ENCODE measurements at regions not wholly inside any gene's neighbourhood (a gene's known extent, or its start where the extent isn't known, plus 50 kb on each side); places are given as distances from the start of the nearest gene placed in this dataset.
"Not testable (repeated sequence)": the region's sequence is repeated elsewhere in the genome, so short reads cannot be mapped to it uniquely, and the experiment has no call there.

GRCh38 chr3:20464237-20464636, 278.2 kb upstream of the SGO1 start:
- not testable (repeated sequence) for TF ChIP-seq POLR2A, CTCF (IDR thresholded peaks at IDR 0.05)

Data from testis (tissue), 2 donors.